WTC11 (cell line): ENCODE measurements at regions not wholly inside any gene's neighbourhood (a gene's known extent, or its start where the extent isn't known, plus 50 kb on each side); places are given as distances from the start of the nearest gene placed in this dataset.

Source experiments
- CTCF ChIP-seq: fragments of 200-600 bp; IDR thresholded peaks from 2 replicates; pipeline ENCODE4 v1.8.0; 2022; ENCODE audit warnings: antibody characterized with exemption
- FOXJ3 ChIP-seq: sonication (generic); formaldehyde crosslinking; IDR thresholded peaks from 2 replicates; pipeline ENCODE4 v1.9.0; 2021; ENCODE audit warnings: missing genetic modification reagents, mild to moderate bottlenecking, borderline replicate concordance
- FOXP4 ChIP-seq: sonication (generic); formaldehyde crosslinking; IDR thresholded peaks from 2 replicates; pipeline ENCODE4 v1.8.0; 2022; ENCODE audit warnings: mild to moderate bottlenecking, missing genetic modification reagents
- GABPB1 ChIP-seq: sonication (generic); formaldehyde crosslinking; IDR thresholded peaks from 2 replicates; pipeline ENCODE4 v1.8.1; 2023; ENCODE audit warnings: mild to moderate bottlenecking, missing genetic modification reagents
- OVOL2 ChIP-seq: fragments of 250-450 bp; sonication (Bioruptor Pico); IDR thresholded peaks from 2 replicates; pipeline ENCODE4 v1.9.0; 2021; ENCODE audit warnings: mild to moderate bottlenecking, borderline replicate concordance
- SMAD3 ChIP-seq: sonication (generic); formaldehyde crosslinking; IDR thresholded peaks from 2 replicates; pipeline ENCODE4 v1.8.0; 2022; ENCODE audit warnings: missing genetic modification reagents, mild to moderate bottlenecking, borderline replicate concordance
- SP1 ChIP-seq: sonication (generic); formaldehyde crosslinking; conservative IDR thresholded peaks from 2 replicates; pipeline ENCODE4 v1.8.1; 2022; ENCODE audit warnings: missing genetic modification reagents
- USF2 ChIP-seq: sonication (generic); formaldehyde crosslinking; IDR thresholded peaks from 2 replicates; pipeline ENCODE4 v1.8.1; 2023; ENCODE audit warnings: mild to moderate bottlenecking, missing genetic modification reagents, moderate library complexity
- ZNF219 ChIP-seq: sonication (generic); formaldehyde crosslinking; IDR thresholded peaks from 2 replicates; pipeline ENCODE4 v1.8.0; 2023; ENCODE audit warnings: missing genetic modification reagents, mild to moderate bottlenecking, borderline replicate concordance
- TF ChIP-seq, protein P1 (sequence below): sonication (generic); formaldehyde crosslinking; IDR thresholded peaks from 2 replicates; pipeline ENCODE4 v1.8.1; 2023; ENCODE audit warnings: mild to moderate bottlenecking, moderate library complexity, missing genetic modification reagents

- TF ChIP-seq CTCF (no peak), OVOL2 (CRISPR knock-in tag) (no peak), GABPB1 (CRISPR knock-in tag) (no peak), USF2 (no peak), FOXJ3 (CRISPR knock-in tag) (no peak), SMAD3 (no peak), FOXP4 (CRISPR knock-in tag) (no peak), SP1 (no peak), ZNF219 (no peak)
- TF ChIP-seq, protein P1, sequence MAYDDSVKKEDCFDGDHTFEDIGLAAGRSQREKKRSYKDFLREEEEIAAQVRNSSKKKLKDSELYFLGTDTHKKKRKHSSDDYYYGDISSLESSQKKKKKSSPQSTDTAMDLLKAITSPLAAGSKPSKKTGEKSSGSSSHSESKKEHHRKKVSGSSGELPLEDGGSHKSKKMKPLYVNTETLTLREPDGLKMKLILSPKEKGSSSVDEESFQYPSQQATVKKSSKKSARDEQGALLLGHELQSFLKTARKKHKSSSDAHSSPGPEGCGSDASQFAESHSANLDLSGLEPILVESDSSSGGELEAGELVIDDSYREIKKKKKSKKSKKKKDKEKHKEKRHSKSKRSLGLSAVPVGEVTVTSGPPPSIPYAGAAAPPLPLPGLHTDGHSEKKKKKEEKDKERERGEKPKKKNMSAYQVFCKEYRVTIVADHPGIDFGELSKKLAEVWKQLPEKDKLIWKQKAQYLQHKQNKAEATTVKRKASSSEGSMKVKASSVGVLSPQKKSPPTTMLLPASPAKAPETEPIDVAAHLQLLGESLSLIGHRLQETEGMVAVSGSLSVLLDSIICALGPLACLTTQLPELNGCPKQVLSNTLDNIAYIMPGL (CRISPR knock-in tag) = no peak
Observed at GRCh38 chr4:16967722-16968121, 69.3 kb upstream of the LDB2 start.
